Suppressor macrophage treated with lipopolysaccharide for 1 hour (primary cell): ENCODE measurements at regions not wholly inside any gene's neighbourhood (a gene's known extent, or its start where the extent isn't known, plus 50 kb on each side); places are given as distances from the start of the nearest gene placed in this dataset.

Source experiments
- DNase-seq, 3 donors: peaks; one replicate each; pipeline ENCODE4 v3.0.0-alpha.2; 2020 to 2022

GRCh38 chr17:79186406-79186805 is 111.8 kb downstream of the ENGASE start:
- DNase-seq = no peak

- no peak for DNase-seq
These were observed 111.0 kb downstream of the ENGASE start for GRCh38 chr17:79185671-79186070.

GRCh38 chr17:79184219-79184618 is 109.6 kb downstream of the ENGASE start:
- no peak for DNase-seq

- DNase-seq = peak in 1 of 3 donors; percentile 10
These were observed 108.9 kb downstream of the ENGASE start for GRCh38 chr17:79183293-79184158.

GRCh38 chr17:79183043-79183292 is 108.3 kb downstream of the ENGASE start:
- no peak for DNase-seq

- DNase-seq = no peak
These were observed 107.8 kb downstream of the ENGASE start for GRCh38 chr17:79182176-79183042.

GRCh38 chr17:79180358-79181005 is 105.9 kb downstream of the ENGASE start:
- no peak for DNase-seq

- DNase-seq = no peak
These were observed 104.7 kb downstream of the ENGASE start for GRCh38 chr17:79179334-79179733.

- no peak for DNase-seq
These were observed 103.3 kb downstream of the ENGASE start for GRCh38 chr17:79177877-79178276.

- no peak for DNase-seq
These were observed 102.4 kb downstream of the ENGASE start for GRCh38 chr17:79176792-79177601.

GRCh38 chr17:79174905-79175856 is 100.6 kb downstream of the ENGASE start:
- DNase-seq = no peak

- no peak for DNase-seq
These were observed 99.7 kb downstream of the ENGASE start for GRCh38 chr17:79174193-79174765.

- no peak for DNase-seq
These were observed 96.6 kb downstream of the ENGASE start for GRCh38 chr17:79171188-79171587.

GRCh38 chr17:79169861-79170260 is 95.2 kb downstream of the ENGASE start:
- no peak for DNase-seq

GRCh38 chr17:79169366-79169765 is 94.7 kb downstream of the ENGASE start:
- DNase-seq = no peak

GRCh38 chr17:79168486-79169055 is 93.9 kb downstream of the ENGASE start:
- no peak for DNase-seq

- no peak for DNase-seq
These were observed 92.9 kb downstream of the ENGASE start for GRCh38 chr17:79167486-79167885.

GRCh38 chr17:79165756-79166473 is 91.3 kb downstream of the ENGASE start:
- no peak for DNase-seq

- no peak for DNase-seq
These were observed 90.5 kb downstream of the ENGASE start for GRCh38 chr17:79164913-79165695.
